IMR-90 (cell line): ENCODE measurements at regions not wholly inside any gene's neighbourhood (a gene's known extent, or its start where the extent isn't known, plus 50 kb on each side); places are given as distances from the start of the nearest gene placed in this dataset.

Experiments
- ATAC-seq: fragments of 200-7000 bp; cut with Tn5 transposase; 2 replicates; pipeline ENCODE4 v1.9.1; 2020; ENCODE audit warnings: low read depth, mild to moderate bottlenecking, moderate library complexity
- BruUV-seq: library from RNA; stranded (reverse); fragments of 400-500 nt; replicated peaks from 2 replicates; lab custom pipeline; 2021; lab: Mats Ljungman, UMichigan
- CTCF ChIA-PET: fragments of 300-600 bp; formaldehyde crosslinking; extraction: SDS; loops from one replicate; lab custom pipeline; 2021; ENCODE audit warnings: antibody characterized with exemption; lab: Yijun Ruan, JAX
- POLR2A ChIA-PET: fragments of 300-600 bp; sonication (Branson Sonifier 250); formaldehyde crosslinking; loops from one replicate; lab custom pipeline; 2022; ENCODE audit warnings: antibody characterized with exemption; ENCODE audit not compliant: unreplicated experiment; lab: Charles Lee
- DNase-seq: peaks from one replicate; pipeline ENCODE4 v3.0.0; 2013
- H2AFZ ChIP-seq: replicated peaks from 2 replicates; pipeline ENCODE3; 2013; ENCODE audit warnings: low read length, mild to moderate bottlenecking; ENCODE audit not compliant: poor library complexity
- H2AK5ac ChIP-seq: 2 replicates; pipeline ENCODE4 v1.6.1; 2013; ENCODE audit warnings: low read depth, low read length, inconsistent platforms
- H2AK9ac ChIP-seq: replicated peaks from 2 replicates; pipeline ENCODE3; 2013; ENCODE audit warnings: mild to moderate bottlenecking, low read depth, low read length, moderate library complexity; ENCODE audit not compliant: poor library complexity
- H2BK120ac ChIP-seq: 2 replicates; pipeline ENCODE4 v1.6.1; 2013; ENCODE audit warnings: low read depth, low read length, inconsistent platforms
- H2BK15ac ChIP-seq: 3 replicates; pipeline ENCODE4 v1.6.1; 2013; ENCODE audit warnings: low read depth, low read length, inconsistent platforms
- H2BK20ac ChIP-seq: 2 replicates; pipeline ENCODE4 v1.6.1; 2013; ENCODE audit warnings: low read depth, mild to moderate bottlenecking, inconsistent platforms, low read length, moderate library complexity
- H2BK5ac ChIP-seq: 2 replicates; pipeline ENCODE4 v1.6.1; 2013; ENCODE audit warnings: mild to moderate bottlenecking, low read depth, low read length, inconsistent platforms; ENCODE audit not compliant: poor library complexity, severe bottlenecking
- H3K14ac ChIP-seq: replicated peaks from 2 replicates; pipeline ENCODE4 v1.6.1; 2013; ENCODE audit warnings: low read depth, low read length, inconsistent platforms
- H3K18ac ChIP-seq: 2 replicates; pipeline ENCODE4 v1.6.1; 2013; ENCODE audit warnings: low read depth, low read length, control low read depth
- H3K23ac ChIP-seq: 2 replicates; pipeline ENCODE4 v1.6.1; 2013; ENCODE audit warnings: low read depth, low read length, inconsistent platforms
- H3K27ac ChIP-seq: 2 replicates; pipeline ENCODE4 v1.5.1; 2013; ENCODE audit warnings: mild to moderate bottlenecking, control low read depth, low read length; ENCODE audit not compliant: insufficient read depth
- H3K27me3 ChIP-seq: 2 replicates; pipeline ENCODE4 v1.6.1; 2013; ENCODE audit warnings: low read length; ENCODE audit not compliant: control insufficient read depth, insufficient read depth
- H3K36me3 ChIP-seq: 2 replicates; pipeline ENCODE4 v1.6.1; 2013; ENCODE audit warnings: low read length, mixed read lengths; ENCODE audit not compliant: control insufficient read depth, insufficient read depth
- H3K4ac ChIP-seq: 2 replicates; pipeline ENCODE4 v1.6.1; 2013; ENCODE audit warnings: low read depth, low read length, inconsistent platforms
- H3K4me1 ChIP-seq: 2 replicates; pipeline ENCODE4 v1.6.1; 2013; ENCODE audit warnings: low read length, mixed read lengths; ENCODE audit not compliant: control insufficient read depth, insufficient read depth
- H3K4me2 ChIP-seq: 2 replicates; pipeline ENCODE4 v1.6.1; 2013; ENCODE audit warnings: low read depth, mild to moderate bottlenecking, control low read depth, low read length, moderate library complexity
- H3K4me3 ChIP-seq: 2 replicates; pipeline ENCODE4 v1.5.1; 2013; ENCODE audit warnings: low read depth, mild to moderate bottlenecking, control low read depth, low read length, moderate library complexity; ENCODE audit not compliant: insufficient read depth
- H3K56ac ChIP-seq: 2 replicates; pipeline ENCODE4 v1.6.1; 2013; ENCODE audit warnings: low read length, inconsistent platforms; ENCODE audit not compliant: insufficient read depth; ENCODE audit errors: extremely low read depth
- H3K79me1 ChIP-seq, 2 experiments: 2 replicates each; pipeline ENCODE4 v1.6.1; 2013; ENCODE audit warnings: low read length in 2 of 2, inconsistent platforms in 1 of 2, low read depth in 1 of 2
- H3K9ac ChIP-seq: 2 replicates; pipeline ENCODE4 v1.6.1; 2013; ENCODE audit warnings: low read depth, low read length, control low read depth
- H3K9me1 ChIP-seq: 2 replicates; pipeline ENCODE4 v1.6.1; 2013; ENCODE audit warnings: low read length, inconsistent platforms; ENCODE audit not compliant: insufficient read depth
- H3K9me3 ChIP-seq: 2 replicates; pipeline ENCODE4 v1.6.1; 2013; ENCODE audit warnings: low read length; ENCODE audit not compliant: control insufficient read depth, insufficient read depth
- H4K20me1 ChIP-seq: 2 replicates; pipeline ENCODE4 v1.6.1; 2013; ENCODE audit warnings: low read length, inconsistent platforms; ENCODE audit not compliant: insufficient read depth
- H4K5ac ChIP-seq: 2 replicates; pipeline ENCODE4 v1.6.1; 2013; ENCODE audit warnings: mild to moderate bottlenecking, low read depth, low read length, control low read depth
- H4K8ac ChIP-seq, 2 experiments: 2 replicates each; pipeline ENCODE4 v1.6.1; 2013; ENCODE audit warnings: low read depth in 2 of 2, low read length in 2 of 2, control low read depth in 1 of 2, inconsistent platforms in 1 of 2
- H4K91ac ChIP-seq: 2 replicates; pipeline ENCODE4 v1.6.1; 2013; ENCODE audit warnings: low read depth, low read length, inconsistent platforms; ENCODE audit not compliant: insufficient read depth
- CEBPB ChIP-seq: IDR thresholded peaks from 2 replicates; pipeline ENCODE4 v1.6.1; 2012; ENCODE audit warnings: low read depth, low read length, improper control_type of control experiment
- CHD1 ChIP-seq: IDR thresholded peaks from 2 replicates; pipeline ENCODE4 v1.6.1; 2012; ENCODE audit warnings: low read depth, low read length, improper control_type of control experiment
- FOS ChIP-seq: fragments of 150-350 bp; IDR thresholded peaks from 2 replicates; pipeline ENCODE4 v1.6.1; 2016; ENCODE audit warnings: low read depth, low read length
- MAZ ChIP-seq: IDR thresholded peaks from 2 replicates; pipeline ENCODE4 v1.6.1; 2012; ENCODE audit warnings: low read depth, mild to moderate bottlenecking, low read length, improper control_type of control experiment, moderate library complexity, borderline replicate concordance
- MXI1 ChIP-seq: IDR thresholded peaks from 2 replicates; pipeline ENCODE4 v1.6.1; 2012; ENCODE audit warnings: low read depth, mild to moderate bottlenecking, low read length, moderate library complexity, borderline replicate concordance
- POLR2A ChIP-seq: IDR thresholded peaks from 2 replicates; pipeline ENCODE4 v1.6.1; 2012; ENCODE audit warnings: mild to moderate bottlenecking, low read depth, low read length
- SMC3 ChIP-seq: fragments of 150-350 bp; IDR thresholded peaks from 2 replicates; pipeline ENCODE4 v1.6.1; 2016; ENCODE audit warnings: low read depth, mild to moderate bottlenecking, antibody characterized with exemption, low read length, moderate library complexity
- WGBS, 2 experiments: methylation state at CpG; one replicate each; pipeline versions ENCODE4 v1.1.5 to v1.1.7; 2013; ENCODE audit warnings: missing lambda C conversion rate in 2 of 2; ENCODE audit not compliant: insufficient read length in 1 of 2; ENCODE audit errors: extremely low coverage in 2 of 2; 5-methylcytosine and 5-hydroxymethylcytosine counted together
- dilution Hi-C: fragments of 300-500 bp; cut with HindIII; formaldehyde crosslinking; loops from one replicate; pipeline ENCODE4 v1.14.3; 2018; ENCODE audit warnings: low sequenced_read_pairs; ENCODE audit not compliant: unreplicated experiment
- in situ Hi-C: fragments of 300-500 bp; cut with MboI; formaldehyde crosslinking; loops from 3 replicates; pipeline ENCODE4 v1.14.3; 2019; ENCODE audit warnings: low sequenced_read_pairs, inconsistent platforms, mixed read lengths
- intact Hi-C: fragments of 100-400 bp; cut with micrococcal nuclease; formaldehyde crosslinking; loops from 2 replicates; pipeline ENCODE4 v1.10.0; 2022
- TF ChIP-seq, protein P1 (sequence below): fragments of 150-350 bp; IDR thresholded peaks from 2 replicates; pipeline ENCODE4 v1.6.1; 2016; ENCODE audit warnings: low read depth, mild to moderate bottlenecking, low read length, moderate library complexity, borderline replicate concordance

- Histone ChIP-seq H3K4me3 (no peak overlapping the region), H4K20me1 (no peaks in the 10 kb centered on the region), H3K9ac (no peak overlapping the region), H3K4ac (no peak overlapping the region), H4K91ac (no peak overlapping the region), H2BK5ac (no peak overlapping the region), H3K14ac (no peak overlapping the region), H3K27ac (no peak overlapping the region), H3K18ac (no peak overlapping the region), H3K4me1 (no peaks in the 10 kb centered on the region), H2AK5ac (no peak overlapping the region), H3K79me1 (no peaks in the 10 kb centered on the region), H2AK9ac (no peak overlapping the region), H4K8ac (no peak overlapping the region), H3K9me3 (no peaks in the 10 kb centered on the region), H3K56ac (no peak overlapping the region), H3K9me1 (no peaks in the 10 kb centered on the region), H4K5ac (no peak overlapping the region), H2AFZ (no peak overlapping the region), H2BK15ac (no peak overlapping the region), H2BK20ac (no peak overlapping the region), H3K36me3 (no peaks in the 10 kb centered on the region), H2BK120ac (no peak overlapping the region), H3K27me3 (no peaks in the 10 kb centered on the region), H3K23ac (no peak overlapping the region), H3K4me2 (no peak overlapping the region)
- WGBS, 2 experiments, result 100% methylated on average over 1 of the region's 1 CpG; no CpG with 5 or more reads in 1 of the 2 experiments
- dilution Hi-C loops, result no loop called here
- TF ChIP-seq, protein P1, sequence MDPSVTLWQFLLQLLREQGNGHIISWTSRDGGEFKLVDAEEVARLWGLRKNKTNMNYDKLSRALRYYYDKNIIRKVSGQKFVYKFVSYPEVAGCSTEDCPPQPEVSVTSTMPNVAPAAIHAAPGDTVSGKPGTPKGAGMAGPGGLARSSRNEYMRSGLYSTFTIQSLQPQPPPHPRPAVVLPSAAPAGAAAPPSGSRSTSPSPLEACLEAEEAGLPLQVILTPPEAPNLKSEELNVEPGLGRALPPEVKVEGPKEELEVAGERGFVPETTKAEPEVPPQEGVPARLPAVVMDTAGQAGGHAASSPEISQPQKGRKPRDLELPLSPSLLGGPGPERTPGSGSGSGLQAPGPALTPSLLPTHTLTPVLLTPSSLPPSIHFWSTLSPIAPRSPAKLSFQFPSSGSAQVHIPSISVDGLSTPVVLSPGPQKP, result no peak
- TF ChIP-seq MXI1, result no peak
- TF ChIP-seq POLR2A, result no peak
- TF ChIP-seq CEBPB, result no peak
- no peak for TF ChIP-seq CHD1
- no peak for TF ChIP-seq SMC3
- no peak for TF ChIP-seq FOS
- TF ChIP-seq MAZ, result no peak
- CTCF ChIA-PET, result no interaction called here
- BruUV-seq, result no TSS peak
- in situ Hi-C loops, result no loop called here
- no peak for DNase-seq
- POLR2A ChIA-PET, result no interaction called here
- intact Hi-C loops, result no loop called here
- ATAC-seq, result no peak
Observed at GRCh38 chr5:58108511-58108910, 351.4 kb downstream of the PLK2 start.
